ENCODE measurements at regions not wholly inside any gene's neighbourhood (a gene's known extent, or its start where the extent isn't known, plus 50 kb on each side); places are given as distances from the start of the nearest gene placed in this dataset.

- Mint-ChIP-seq H3K4me3 (no peak overlapping the region), H3K27ac (no peak overlapping the region), H3K36me3 (ENCODE audit: low read depth) (no peaks in the 10 kb centered on the region), H3K27me3 (no peaks in the 10 kb centered on the region), H3K4me1 (no peaks in the 10 kb centered on the region), H3K9me3 (peaks cover 4% of the 10 kb centered on the region)
- POLR2A ChIA-PET, result no interaction called here
- intact Hi-C loops (cut with micrococcal nuclease), result no loop called here
- DNase-seq (no peak), ATAC-seq (ENCODE audit: low read depth) (no peak)
- no peak for TF ChIP-seq CTCF (IDR thresholded peaks at IDR 0.05)
- CTCF ChIA-PET, result no interaction called here
Observed at GRCh38 chr5:117207088-117207668, 632.6 kb upstream of the SEMA6A start.

- Mint-ChIP-seq H3K4me3 (no peak overlapping the region), H3K27me3 (no peaks in the 10 kb centered on the region), H3K4me1 (no peaks in the 10 kb centered on the region), H3K9me3 (peaks cover 4% of the 10 kb centered on the region), H3K27ac (no peak overlapping the region), H3K36me3 (ENCODE audit: low read depth) (no peaks in the 10 kb centered on the region)
- DNase-seq (no peak), ATAC-seq (ENCODE audit: low read depth) (no peak)
- ChIA-PET POLR2A (no interaction called here), CTCF (no interaction called here)
- intact Hi-C loops (cut with micrococcal nuclease), result no loop called here
- TF ChIP-seq CTCF (IDR thresholded peaks at IDR 0.05), result no peak
Observed at GRCh38 chr5:117205894-117206293, 631.3 kb upstream of the SEMA6A start.

- no peak for ATAC-seq (ENCODE audit: low read depth)
- Mint-ChIP-seq H3K4me3 (no peak overlapping the region), H3K9me3 (peaks cover 4% of the 10 kb centered on the region), H3K27ac (no peak overlapping the region), H3K4me1 (no peaks in the 10 kb centered on the region), H3K36me3 (ENCODE audit: low read depth) (no peaks in the 10 kb centered on the region), H3K27me3 (no peaks in the 10 kb centered on the region)
- no peak for TF ChIP-seq CTCF (IDR thresholded peaks at IDR 0.05)
- DNase-seq, result no peak
- ChIA-PET POLR2A (no interaction called here), CTCF (no interaction called here)
- intact Hi-C loops (cut with micrococcal nuclease), result no loop called here
Observed at GRCh38 chr5:117204926-117205869, 630.6 kb upstream of the SEMA6A start.

GRCh38 chr5:117204404-117204803 is 629.8 kb upstream of the SEMA6A start:
- H3K4me3 Mint-ChIP-seq, result no peak overlapping the region

More at GRCh38 chr5:117204404-117204803, 629.8 kb upstream of the SEMA6A start:
- ChIA-PET POLR2A (no interaction called here), CTCF (no interaction called here)
- intact Hi-C loops (cut with micrococcal nuclease), result no loop called here
- ATAC-seq (ENCODE audit: low read depth) (no peak), DNase-seq (no peak)
- no peak for TF ChIP-seq CTCF (IDR thresholded peaks at IDR 0.05)
- Mint-ChIP-seq H3K36me3 (ENCODE audit: low read depth) (no peaks in the 10 kb centered on the region), H3K27ac (no peak overlapping the region), H3K4me1 (no peaks in the 10 kb centered on the region), H3K27me3 (no peaks in the 10 kb centered on the region), H3K9me3 (peaks cover 2% of the 10 kb centered on the region)

All from activated B cell treated with CpG ODN at 0.5 μM for 24 hours (primary cell).